Activated T-helper 17 cell treated with anti-CD3 and anti-CD28 coated beads, Interleukin-2, amount 50 U/mL, for 72 hours (primary cell): ENCODE measurements at regions not wholly inside any gene's neighbourhood (a gene's known extent, or its start where the extent isn't known, plus 50 kb on each side); places are given as distances from the start of the nearest gene placed in this dataset.

ENCODE experiments used
- ATAC-seq: fragments of 150-1000 bp; cut with Tn5 transposase; replicated peaks from 2 replicates; pipeline ENCODE4 v1.10.0; 2021; ENCODE audit warnings: mild to moderate bottlenecking, moderate library complexity
- H3K27ac Mint-ChIP-seq: one replicate; pipeline ENCODE4 v1.8.0; 2022; ENCODE audit warnings: mixed read lengths
- H3K27me3 Mint-ChIP-seq: one replicate; pipeline ENCODE4 v1.8.0; 2022; ENCODE audit warnings: mixed read lengths
- H3K36me3 Mint-ChIP-seq: one replicate; pipeline ENCODE4 v1.8.0; 2022; ENCODE audit warnings: low read depth, mild to moderate bottlenecking, mixed read lengths
- H3K4me1 Mint-ChIP-seq: one replicate; pipeline ENCODE4 v1.8.0; 2022; ENCODE audit warnings: mixed read lengths
- H3K4me3 Mint-ChIP-seq: one replicate; pipeline ENCODE4 v1.8.0; 2022; ENCODE audit warnings: mild to moderate bottlenecking, mixed read lengths
- H3K9me3 Mint-ChIP-seq: one replicate; pipeline ENCODE4 v1.8.0; 2022; ENCODE audit warnings: mixed read lengths

GRCh38 chr5:173792781-173793547 lies 95.2 kb upstream of the CPEB4 start:
- no peaks in the 10 kb centered on the region for H3K9me3 Mint-ChIP-seq
- H3K27ac Mint-ChIP-seq, result no peak overlapping the region
- ATAC-seq, result no peak
- no peak overlapping the region for H3K4me3 Mint-ChIP-seq
- no peaks in the 10 kb centered on the region for H3K4me1 Mint-ChIP-seq
- H3K27me3 Mint-ChIP-seq, result no peaks in the 10 kb centered on the region
- H3K36me3 Mint-ChIP-seq, result no peaks in the 10 kb centered on the region

GRCh38 chr5:173793648-173794548 lies 94.3 kb upstream of the CPEB4 start:
- no peaks in the 10 kb centered on the region for H3K27me3 Mint-ChIP-seq
- no peak overlapping the region for H3K27ac Mint-ChIP-seq
- no peaks in the 10 kb centered on the region for H3K9me3 Mint-ChIP-seq
- no peaks in the 10 kb centered on the region for H3K4me1 Mint-ChIP-seq
- no peak for ATAC-seq
- H3K36me3 Mint-ChIP-seq, result no peaks in the 10 kb centered on the region
- H3K4me3 Mint-ChIP-seq, result no peak overlapping the region

GRCh38 chr5:173794901-173795416 lies 93.2 kb upstream of the CPEB4 start:
- H3K4me3 Mint-ChIP-seq, result no peak overlapping the region
- H3K4me1 Mint-ChIP-seq, result no peaks in the 10 kb centered on the region
- no peak overlapping the region for H3K27ac Mint-ChIP-seq
- ATAC-seq, result no peak
- H3K36me3 Mint-ChIP-seq, result no peaks in the 10 kb centered on the region
- peaks cover 3% of the 10 kb centered on the region for H3K27me3 Mint-ChIP-seq
- no peaks in the 10 kb centered on the region for H3K9me3 Mint-ChIP-seq

- no peak overlapping the region for H3K4me3 Mint-ChIP-seq
- no peaks in the 10 kb centered on the region for H3K4me1 Mint-ChIP-seq
- H3K27me3 Mint-ChIP-seq, result peaks cover 4% of the 10 kb centered on the region
- no peak for ATAC-seq
- no peaks in the 10 kb centered on the region for H3K9me3 Mint-ChIP-seq
- H3K27ac Mint-ChIP-seq, result no peak overlapping the region
- H3K36me3 Mint-ChIP-seq, result no peaks in the 10 kb centered on the region
Observed at GRCh38 chr5:173795601-173796000, 92.5 kb upstream of the CPEB4 start.

- no peaks in the 10 kb centered on the region for H3K36me3 Mint-ChIP-seq
- no peak overlapping the region for H3K27ac Mint-ChIP-seq
- H3K27me3 Mint-ChIP-seq, result peaks cover 4% of the 10 kb centered on the region
- no peaks in the 10 kb centered on the region for H3K9me3 Mint-ChIP-seq
- no peak for ATAC-seq
- no peaks in the 10 kb centered on the region for H3K4me1 Mint-ChIP-seq
- H3K4me3 Mint-ChIP-seq, result no peak overlapping the region
Observed at GRCh38 chr5:173796721-173797495, 91.2 kb upstream of the CPEB4 start.

- peaks cover 4% of the 10 kb centered on the region for H3K27me3 Mint-ChIP-seq
- no peaks in the 10 kb centered on the region for H3K4me1 Mint-ChIP-seq
- no peak overlapping the region for H3K27ac Mint-ChIP-seq
- H3K36me3 Mint-ChIP-seq, result no peaks in the 10 kb centered on the region
- no peak for ATAC-seq
- H3K4me3 Mint-ChIP-seq, result no peak overlapping the region
- no peaks in the 10 kb centered on the region for H3K9me3 Mint-ChIP-seq
Observed at GRCh38 chr5:173798127-173798810, 89.9 kb upstream of the CPEB4 start.

- Mint-ChIP-seq H3K4me1 (no peaks in the 10 kb centered on the region), H3K9me3 (no peaks in the 10 kb centered on the region), H3K36me3 (no peaks in the 10 kb centered on the region), H3K4me3 (no peak overlapping the region), H3K27ac (no peak overlapping the region), H3K27me3 (peaks cover 4% of the 10 kb centered on the region)
- no peak for ATAC-seq
Observed at GRCh38 chr5:173800340-173800739, 87.8 kb upstream of the CPEB4 start.

GRCh38 chr5:173801006-173801405 lies 87.1 kb upstream of the CPEB4 start:
- H3K27me3 Mint-ChIP-seq, result peaks cover 4% of the 10 kb centered on the region
- H3K4me1 Mint-ChIP-seq, result no peaks in the 10 kb centered on the region
- no peaks in the 10 kb centered on the region for H3K9me3 Mint-ChIP-seq
- no peaks in the 10 kb centered on the region for H3K36me3 Mint-ChIP-seq
- no peak overlapping the region for H3K27ac Mint-ChIP-seq
- H3K4me3 Mint-ChIP-seq, result no peak overlapping the region
- ATAC-seq, result no peak

GRCh38 chr5:173802670-173803165 lies 85.4 kb upstream of the CPEB4 start:
- ATAC-seq, result no peak
- H3K27ac Mint-ChIP-seq, result no peak overlapping the region
- no peaks in the 10 kb centered on the region for H3K4me1 Mint-ChIP-seq
- no peaks in the 10 kb centered on the region for H3K36me3 Mint-ChIP-seq
- no peaks in the 10 kb centered on the region for H3K9me3 Mint-ChIP-seq
- peaks cover 4% of the 10 kb centered on the region for H3K27me3 Mint-ChIP-seq
- no peak overlapping the region for H3K4me3 Mint-ChIP-seq

GRCh38 chr5:173804579-173804978 lies 83.6 kb upstream of the CPEB4 start:
- H3K27me3 Mint-ChIP-seq, result peaks cover 4% of the 10 kb centered on the region
- H3K36me3 Mint-ChIP-seq, result no peaks in the 10 kb centered on the region
- H3K4me1 Mint-ChIP-seq, result no peaks in the 10 kb centered on the region
- H3K9me3 Mint-ChIP-seq, result no peaks in the 10 kb centered on the region
- H3K27ac Mint-ChIP-seq, result no peak overlapping the region
- no peak for ATAC-seq
- no peak overlapping the region for H3K4me3 Mint-ChIP-seq

- H3K27me3 Mint-ChIP-seq, result no peaks in the 10 kb centered on the region
- no peak for ATAC-seq
Observed at GRCh38 chr5:173806270-173807035, 81.7 kb upstream of the CPEB4 start.

GRCh38 chr5:173807181-173807655 lies 80.9 kb upstream of the CPEB4 start:
- H3K27me3 Mint-ChIP-seq, result no peaks in the 10 kb centered on the region
- H3K4me1 Mint-ChIP-seq, result no peaks in the 10 kb centered on the region
- H3K36me3 Mint-ChIP-seq, result no peaks in the 10 kb centered on the region
- H3K4me3 Mint-ChIP-seq, result no peak overlapping the region
- no peak for ATAC-seq
- H3K27ac Mint-ChIP-seq, result no peak overlapping the region
- peaks cover 5% of the 10 kb centered on the region for H3K9me3 Mint-ChIP-seq

More at GRCh38 chr5:173806270-173807035, 81.7 kb upstream of the CPEB4 start:
- H3K4me1 Mint-ChIP-seq, result no peaks in the 10 kb centered on the region
- no peak overlapping the region for H3K4me3 Mint-ChIP-seq
- no peaks in the 10 kb centered on the region for H3K36me3 Mint-ChIP-seq
- peaks cover 5% of the 10 kb centered on the region for H3K9me3 Mint-ChIP-seq
- no peak overlapping the region for H3K27ac Mint-ChIP-seq
